Breast epithelium (tissue), 4 donors: ENCODE measurements at regions not wholly inside any gene's neighbourhood (a gene's known extent, or its start where the extent isn't known, plus 50 kb on each side); places are given as distances from the start of the nearest gene placed in this dataset.
"Not testable (repeated sequence)": the region's sequence is repeated elsewhere in the genome, so short reads cannot be mapped to it uniquely, and the experiment has no call there.

Experiments
- DNase-seq, 2 donors: peaks; one replicate each; pipeline ENCODE4 v3.0.0-alpha.2; 2019; ENCODE audit warnings: low spot score in 2 of 2
- H3K27ac ChIP-seq, 2 donors: fragments of 200-600 bp; sonication (generic) in 1 of 2; one replicate each; pipeline ENCODE4 v1.5.1; 2016 to 2019; ENCODE audit warnings: mild to moderate bottlenecking in 1 of 2
- H3K27me3 ChIP-seq, 2 donors: fragments of 200-600 bp; sonication (generic) in 1 of 2; one replicate each; pipeline versions ENCODE4 v1.5.1 to v1.6.0; 2017 to 2019; ENCODE audit warnings: control low read depth in 1 of 2, mild to moderate bottlenecking in 1 of 2
- H3K36me3 ChIP-seq: fragments of 200-600 bp; one replicate; pipeline ENCODE4 v1.5.1; 2019
- H3K4me1 ChIP-seq, 2 donors: fragments of 200-600 bp; sonication (generic); one replicate each; pipeline ENCODE4 v1.5.1; 2016 to 2019; ENCODE audit warnings: control low read depth in 1 of 2
- H3K4me3 ChIP-seq, 3 donors: fragments of 200-600 bp; sonication (generic); 1 replicate in 2 of 3; 2 replicates in 1 of 3; pipeline ENCODE4 v1.5.1; 2016 to 2019; ENCODE audit warnings: mild to moderate bottlenecking in 3 of 3, moderate library complexity in 2 of 3
- H3K9me3 ChIP-seq, 2 donors: fragments of 200-600 bp; sonication (generic) in 1 of 2; one replicate each; pipeline ENCODE4 v1.5.1; 2016 to 2019; ENCODE audit warnings: control low read depth in 1 of 2
- POLR2A ChIP-seq: fragments of 450-650 bp; IDR thresholded peaks from one replicate; pipeline ENCODE4 v1.6.1; 2016; ENCODE audit warnings: antibody characterized with exemption, mild to moderate bottlenecking, moderate library complexity
- POLR2AphosphoS5 ChIP-seq, 3 donors: sonication (generic); formaldehyde crosslinking; IDR thresholded peaks; one replicate each; pipeline ENCODE4 v1.6.1; 2017; ENCODE audit warnings: antibody characterized with exemption in 3 of 3
- intact Hi-C: fragments of 100-400 bp; cut with DNase I; formaldehyde crosslinking; loops from one replicate; pipeline ENCODE4 v1.15.1; 2023; ENCODE audit warnings: low total_unique reads

- DNase-seq: peak; percentile 74 to 78
- intact Hi-C loops, H3K4me1 ChIP-seq, H3K36me3 ChIP-seq, H3K9me3 ChIP-seq, H3K27me3 ChIP-seq: not testable (repeated sequence)
- TF ChIP-seq POLR2AphosphoS5 (IDR thresholded peaks at IDR 0.05) (peak; percentile 64 to 80 (median 65)), POLR2A (peak; percentile 38)
- Histone ChIP-seq H3K27ac (peak overlapping the region; percentile 88 to 92), H3K4me3 (peak overlapping the region; percentile 79 to 95 (median 80))
Measured at GRCh38 chr17:30731210-30732132, 93.0 kb downstream of the CRLF3 start.

GRCh38 chr17:30730837-30731209 is 93.7 kb downstream of the CRLF3 start:
- DNase-seq: peak in 1 of 2 donors; percentile 38
- intact Hi-C loops, H3K27me3 ChIP-seq, H3K36me3 ChIP-seq, H3K9me3 ChIP-seq, H3K4me1 ChIP-seq: not testable (repeated sequence)
- peak overlapping the region in 1 of 2 donors; percentile 88 for H3K27ac ChIP-seq
- H3K4me3 ChIP-seq: peak overlapping the region; percentile 79 to 95 (median 80)

GRCh38 chr17:30730171-30730836 is 94.2 kb downstream of the CRLF3 start:
- H3K4me3 ChIP-seq: peak overlapping the region in 1 of 3 donors; percentile 95
- H3K9me3 ChIP-seq, H3K4me1 ChIP-seq, H3K36me3 ChIP-seq, H3K27me3 ChIP-seq, intact Hi-C loops, H3K27ac ChIP-seq, DNase-seq: not testable (repeated sequence)

- H3K9me3 ChIP-seq, H3K4me1 ChIP-seq, H3K4me3 ChIP-seq, intact Hi-C loops, H3K36me3 ChIP-seq, H3K27ac ChIP-seq, H3K27me3 ChIP-seq: not testable (repeated sequence)
- DNase-seq: peak in 1 of 2 donors; percentile 17
Measured at GRCh38 chr17:30729471-30730170, 94.9 kb downstream of the CRLF3 start.

- H3K4me1 ChIP-seq, intact Hi-C loops, H3K27ac ChIP-seq, H3K27me3 ChIP-seq, H3K36me3 ChIP-seq, H3K4me3 ChIP-seq, H3K9me3 ChIP-seq: not testable (repeated sequence)
- DNase-seq: peak in 1 of 2 donors; percentile 27
Measured at GRCh38 chr17:30727517-30727916, 97.0 kb downstream of the CRLF3 start.

GRCh38 chr17:30726734-30727133 is 97.8 kb downstream of the CRLF3 start:
- H3K4me1 ChIP-seq, intact Hi-C loops, H3K4me3 ChIP-seq, H3K27ac ChIP-seq, H3K9me3 ChIP-seq, H3K27me3 ChIP-seq, H3K36me3 ChIP-seq: not testable (repeated sequence)
- DNase-seq: peak; percentile 6 to 10

- H3K4me1 ChIP-seq, H3K9me3 ChIP-seq, intact Hi-C loops, H3K4me3 ChIP-seq, H3K27me3 ChIP-seq, H3K27ac ChIP-seq, H3K36me3 ChIP-seq: not testable (repeated sequence)
- peak in 1 of 2 donors; percentile 6 for DNase-seq
Measured at GRCh38 chr17:30726310-30726709, 98.2 kb downstream of the CRLF3 start.

- peak; percentile 13 to 15 for DNase-seq
- H3K4me3 ChIP-seq, H3K9me3 ChIP-seq, H3K36me3 ChIP-seq, H3K27ac ChIP-seq, H3K4me1 ChIP-seq, intact Hi-C loops, H3K27me3 ChIP-seq: not testable (repeated sequence)
Measured at GRCh38 chr17:30724034-30724650, 100.3 kb downstream of the CRLF3 start.

- H3K36me3 ChIP-seq, H3K9me3 ChIP-seq, H3K27ac ChIP-seq, H3K4me3 ChIP-seq, intact Hi-C loops, H3K4me1 ChIP-seq, H3K27me3 ChIP-seq: not testable (repeated sequence)
- DNase-seq: peak; percentile 15 to 34
Measured at GRCh38 chr17:30722114-30722780, 102.2 kb downstream of the CRLF3 start.

- intact Hi-C loops, H3K9me3 ChIP-seq, H3K4me3 ChIP-seq, H3K27me3 ChIP-seq, H3K27ac ChIP-seq, H3K4me1 ChIP-seq, H3K36me3 ChIP-seq: not testable (repeated sequence)
- DNase-seq: peak; percentile 10 to 12
Measured at GRCh38 chr17:30720971-30721370, 103.5 kb downstream of the CRLF3 start.
